ENCODE measurements at regions not wholly inside any gene's neighbourhood (a gene's known extent, or its start where the extent isn't known, plus 50 kb on each side); places are given as distances from the start of the nearest gene placed in this dataset.

DNA sequence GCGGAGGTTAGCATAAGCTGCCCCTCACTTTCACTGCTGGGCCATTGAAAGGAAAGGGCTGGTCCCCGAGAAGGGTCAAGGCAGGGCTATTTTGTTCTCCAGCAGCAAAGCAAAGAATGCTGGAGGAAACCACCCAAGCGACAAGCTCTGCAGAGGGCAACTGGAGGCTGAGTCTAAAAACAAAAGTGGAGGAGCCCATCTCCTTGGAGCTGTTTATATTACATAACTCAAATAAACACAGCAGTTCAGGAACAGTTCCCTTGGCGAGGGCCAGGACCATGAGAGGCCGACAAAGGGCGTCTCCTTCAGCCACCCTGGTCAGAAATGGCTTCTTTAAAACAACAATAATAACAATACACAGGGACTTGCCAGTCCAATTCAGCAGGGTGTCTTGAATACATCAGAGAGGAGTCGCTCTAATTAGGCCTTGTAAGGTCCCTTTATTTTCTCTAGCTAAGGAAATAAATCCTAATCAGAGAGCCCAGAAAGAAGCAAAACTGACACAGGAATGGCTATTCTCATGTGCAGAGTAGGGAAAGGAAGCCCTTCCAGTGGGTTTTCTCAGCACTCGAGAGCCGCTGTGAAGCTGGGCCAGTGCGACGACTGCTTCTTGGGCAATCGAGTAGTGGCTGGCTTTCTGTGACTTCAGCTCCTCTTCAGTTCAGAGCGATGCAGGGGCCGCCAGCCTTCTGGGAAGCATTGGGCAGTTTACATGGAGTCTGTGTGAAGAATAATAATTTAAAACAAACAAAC, 57.0 kb upstream of the TARBP1 start:
- DNase-seq, result no peak

GRCh38 chr1:234535218-234535617, 56.2 kb upstream of the TARBP1 start:
- no peak for DNase-seq

DNA sequence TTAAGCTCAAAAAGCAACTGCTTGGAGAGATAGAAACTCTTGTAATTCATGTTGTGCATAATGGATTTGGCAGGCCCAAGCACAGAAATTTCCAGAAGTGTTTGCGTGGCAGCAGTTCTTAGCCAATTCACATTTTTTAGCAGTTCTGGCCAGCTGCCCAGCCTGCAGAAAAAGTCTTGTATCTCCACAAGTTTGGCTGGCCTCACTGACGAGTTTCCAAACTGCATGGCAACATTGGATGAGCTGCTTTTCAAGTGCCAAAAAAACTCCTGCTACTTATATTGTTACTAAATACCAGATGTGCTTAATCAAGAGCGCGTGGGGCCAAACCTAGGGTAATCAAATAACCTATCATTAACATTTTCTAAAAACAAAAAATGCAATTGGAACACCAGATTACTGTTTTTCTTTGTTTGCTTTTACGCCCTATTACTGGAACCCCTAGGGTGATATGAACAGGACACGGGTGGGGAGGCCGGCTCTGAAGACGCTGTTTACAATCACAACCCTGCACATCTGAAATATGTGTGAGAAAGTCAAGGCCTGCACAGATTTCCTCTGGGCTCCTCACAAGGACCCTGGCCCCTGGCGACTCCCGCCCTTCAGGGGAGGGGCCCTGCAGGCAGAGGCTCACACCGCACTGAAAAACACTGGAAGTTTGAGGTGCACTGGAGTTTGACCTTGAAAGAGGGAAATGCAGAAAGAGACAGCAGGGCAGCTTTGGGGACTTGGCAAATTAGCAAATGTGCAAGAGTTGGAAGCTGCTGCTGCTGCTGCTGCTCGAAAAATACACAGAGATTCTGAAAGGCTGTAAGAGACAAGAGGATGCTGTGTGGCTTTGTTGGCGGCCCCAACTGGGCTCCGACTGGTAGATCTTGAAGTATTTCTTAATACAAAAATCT, 55.2 kb upstream of the TARBP1 start:
- DNase-seq, result no peak

GRCh38 chr1:234533034-234533891, 54.3 kb upstream of the TARBP1 start:
- no peak for DNase-seq

DNA sequence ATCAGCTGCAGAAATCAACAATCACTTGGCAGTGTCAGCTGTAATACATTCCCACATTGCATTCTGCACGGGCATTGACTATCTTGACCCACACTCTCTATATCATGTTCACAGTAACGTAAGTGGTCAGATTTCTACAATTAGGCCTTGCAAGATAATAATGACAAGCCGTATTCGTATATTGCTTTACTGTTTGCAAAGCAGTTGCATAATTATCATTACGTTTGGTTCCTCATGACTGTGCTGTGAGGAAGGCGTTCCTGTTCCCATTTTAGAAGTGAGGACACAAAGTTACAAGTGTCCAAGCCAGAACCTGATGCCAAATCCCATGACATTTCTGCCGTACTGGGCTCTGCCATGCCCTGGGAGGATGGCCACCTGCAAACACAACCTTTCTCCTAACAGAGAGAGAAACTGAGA, 53.5 kb upstream of the TARBP1 start:
- DNase-seq, result no peak

DNA sequence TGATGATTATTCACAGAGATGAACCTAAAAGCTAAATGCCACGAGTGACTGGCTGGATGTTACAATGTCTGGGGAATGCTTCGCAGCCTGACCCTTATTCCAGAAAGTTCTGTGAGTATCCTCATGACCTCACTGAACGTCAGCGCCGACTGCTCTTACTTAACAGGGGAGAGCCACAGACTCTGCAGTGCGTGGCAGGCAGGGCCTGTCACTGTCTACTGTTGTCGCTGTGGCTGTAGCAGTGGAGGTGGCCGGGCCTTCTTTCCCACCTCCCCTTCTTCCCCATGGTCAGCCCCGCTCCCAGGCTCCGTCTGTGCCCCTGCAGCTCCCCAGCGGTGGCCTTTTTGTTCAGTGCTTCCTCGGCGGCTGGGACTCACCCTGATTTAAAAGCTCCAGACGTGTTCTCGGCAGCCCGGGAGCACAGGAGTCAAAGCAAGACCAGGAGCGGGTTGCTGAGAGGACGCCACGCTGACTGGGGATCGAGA, 52.2 kb upstream of the TARBP1 start:
- DNase-seq, result no peak

DNA sequence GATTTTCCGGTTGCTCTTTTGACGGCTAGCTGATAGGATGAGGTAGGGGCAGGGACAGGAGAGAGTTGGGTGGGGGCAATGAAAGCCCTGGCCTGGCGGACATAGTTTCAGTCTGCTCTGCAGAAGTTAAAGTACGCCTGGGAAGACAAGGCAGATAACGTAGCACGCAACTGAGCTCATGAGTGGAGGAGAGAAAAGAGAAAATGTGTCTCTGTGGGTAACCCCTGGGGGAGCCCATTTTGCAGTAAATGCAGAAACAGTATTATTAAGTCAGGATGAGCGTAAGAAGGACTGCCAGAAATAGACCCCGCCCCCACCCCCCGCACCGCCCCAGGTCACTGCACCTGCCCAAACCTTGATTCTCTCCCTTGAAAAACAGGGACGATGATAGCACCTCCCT, 51.7 kb upstream of the TARBP1 start:
- DNase-seq, result no peak

GRCh38 chr1:234529950-234530237, 50.9 kb upstream of the TARBP1 start:
- DNase-seq, result no peak

- no peak for DNase-seq
These were observed 50.3 kb upstream of the TARBP1 start for GRCh38 chr1:234529095-234529949.
